A549 (cell line): ENCODE measurements at regions not wholly inside any gene's neighbourhood (a gene's known extent, or its start where the extent isn't known, plus 50 kb on each side); places are given as distances from the start of the nearest gene placed in this dataset.

Experiments
- ATAC-seq, 2 experiments: fragments of 200-7000 bp in 1 of 2; fragments of >200 bp in 1 of 2; cut with Nextera tagmentation in 1 of 2; cut with Tn5 transposase in 1 of 2; 3 replicates each; pipeline versions ENCODE4 v1.8.0 to v1.9.1; 2018 to 2020; ENCODE audit warnings: mild to moderate bottlenecking in 1 of 2, moderate library complexity in 1 of 2
- CTCF ChIA-PET: fragments of 300-600 bp; sonication (Branson Sonifier 250); formaldehyde crosslinking; extraction: SDS; loops from one replicate; lab custom pipeline; 2021; ENCODE audit warnings: antibody characterized with exemption, inconsistent platforms; lab: Yijun Ruan, JAX
- POLR2A ChIA-PET: fragments of 350-600 bp; formaldehyde crosslinking; extraction: SDS; loops from one replicate; lab custom pipeline; 2021; ENCODE audit warnings: antibody characterized with exemption, inconsistent platforms; lab: Yijun Ruan, JAX
- DNase-seq, 2 experiments: peaks; one replicate each; pipeline versions ENCODE4 v3.0.0 to v3.0.0-alpha.2; 2011 to 2016; ENCODE audit warnings: low read depth in 1 of 2, low spot score in 1 of 2
- FAIRE-seq: peaks from 2 replicates; lab custom pipeline; 2011; peaks lifted over from hg19 to GRCh38; lab: Jason Lieb, UNC
- H3K27ac ChIP-seq, 2 experiments: fragments of >200 bp; sonication (Bioruptor Twin); formaldehyde crosslinking; 3 replicates each; pipeline ENCODE4 v1.5.1; 2016 to 2017
- H3K4me1 ChIP-seq: fragments of >200 bp; sonication (Bioruptor Twin); formaldehyde crosslinking; 3 replicates; pipeline ENCODE4 v1.6.1; 2016
- H3K4me2 ChIP-seq: fragments of >200 bp; sonication (Bioruptor Twin); formaldehyde crosslinking; 3 replicates; pipeline ENCODE4 v1.6.1; 2016
- H3K4me3 ChIP-seq: fragments of >200 bp; sonication (Bioruptor Twin); formaldehyde crosslinking; 3 replicates; pipeline ENCODE4 v1.5.1; 2016
- H3K9me3 ChIP-seq: fragments of >200 bp; sonication (Bioruptor Twin); formaldehyde crosslinking; 3 replicates; pipeline ENCODE4 v1.6.1; 2016
- BHLHE40 ChIP-seq: IDR thresholded peaks from 2 replicates; pipeline ENCODE4 v1.6.1; 2012; ENCODE audit warnings: low read depth, low read length, inconsistent platforms
- CBX2 ChIP-seq: fragments of 200-600 bp; sonication (generic); IDR thresholded peaks from 2 replicates; pipeline ENCODE4 v1.6.1; 2016; ENCODE audit warnings: low read depth, mild to moderate bottlenecking, borderline replicate concordance
- CHD2 ChIP-seq: fragments of 150-350 bp; IDR thresholded peaks from 2 replicates; pipeline ENCODE4 v1.6.1; 2014; ENCODE audit warnings: low read length; ENCODE audit not compliant: partially characterized antibody
- EHF ChIP-seq: fragments of 250-450 bp; sonication (Bioruptor Pico); IDR thresholded peaks from 2 replicates; pipeline ENCODE4 v1.5.0; 2020; ENCODE audit warnings: mild to moderate bottlenecking
- EP300 ChIP-seq, 2 experiments: fragments of >200 bp; sonication (Bioruptor Twin); formaldehyde crosslinking; IDR thresholded peaks; 2 replicates in 1 of 2; 3 replicates in 1 of 2; pipeline ENCODE4 v1.6.1; 2016 to 2017
- FOSB ChIP-seq: fragments of 250-450 bp; sonication (Bioruptor Pico); IDR thresholded peaks from 2 replicates; pipeline ENCODE4 v1.5.0; 2020; ENCODE audit warnings: mild to moderate bottlenecking, moderate library complexity
- FOSL2 ChIP-seq, 2 experiments: fragments of 450-650 bp in 1 of 2; fragments of >200 bp in 1 of 2; sonication (Bioruptor Twin) in 1 of 2; formaldehyde crosslinking; IDR thresholded peaks; 2 replicates each; pipeline versions ENCODE4 v1.5.0 to v1.6.1; 2016 to 2020; ENCODE audit warnings: mild to moderate bottlenecking in 1 of 2, moderate library complexity in 1 of 2
- GATA3 ChIP-seq: IDR thresholded peaks from 2 replicates; pipeline ENCODE4 v1.6.1; 2012; ENCODE audit warnings: borderline replicate concordance
- HOXA7 ChIP-seq: fragments of 250-450 bp; sonication (Bioruptor Pico); IDR thresholded peaks from 2 replicates; pipeline ENCODE4 v1.5.0; 2020; ENCODE audit warnings: mild to moderate bottlenecking, moderate library complexity
- HOXB13 ChIP-seq: fragments of 250-450 bp; sonication (Bioruptor Pico); IDR thresholded peaks from 2 replicates; pipeline ENCODE4 v1.5.0; 2020; ENCODE audit warnings: low read depth, mild to moderate bottlenecking, moderate library complexity
- HOXB5 ChIP-seq: fragments of 250-450 bp; sonication (Bioruptor Pico); IDR thresholded peaks from 2 replicates; pipeline ENCODE4 v1.5.0; 2020; ENCODE audit warnings: mild to moderate bottlenecking, moderate library complexity
- JUNB ChIP-seq: fragments of >200 bp; sonication (Bioruptor Twin); formaldehyde crosslinking; IDR thresholded peaks from 2 replicates; pipeline ENCODE4 v1.6.1; 2016
- MAZ ChIP-seq: fragments of 150-350 bp; IDR thresholded peaks from 2 replicates; pipeline ENCODE4 v1.6.1; 2014; ENCODE audit warnings: antibody characterized with exemption, low read depth, low read length, borderline replicate concordance
- MYC ChIP-seq: IDR thresholded peaks from 2 replicates; pipeline ENCODE4 v1.6.1; 2012; ENCODE audit warnings: mild to moderate bottlenecking, inconsistent platforms, low read length, improper control_type of control experiment, borderline replicate concordance
- PHF8 ChIP-seq: fragments of 200-600 bp; sonication (generic); IDR thresholded peaks from 2 replicates; pipeline ENCODE4 v1.6.1; 2016; ENCODE audit warnings: low read depth, mild to moderate bottlenecking, antibody characterized with exemption, moderate library complexity, borderline replicate concordance
- POLR2A ChIP-seq: IDR thresholded peaks from 2 replicates; pipeline ENCODE4 v1.6.1; 2012; ENCODE audit warnings: mild to moderate bottlenecking, low read length
- RNF2 ChIP-seq: fragments of 200-600 bp; sonication (generic); IDR thresholded peaks from 2 replicates; pipeline ENCODE4 v1.6.1; 2016; ENCODE audit warnings: low read depth, mild to moderate bottlenecking, antibody characterized with exemption, moderate library complexity, borderline replicate concordance
- SREBF2 ChIP-seq: fragments of 450-650 bp; IDR thresholded peaks from 2 replicates; pipeline ENCODE4 v1.6.1; 2014; ENCODE audit warnings: mild to moderate bottlenecking, moderate library complexity
- TFCP2L1 ChIP-seq: fragments of 250-450 bp; sonication (Bioruptor Pico); IDR thresholded peaks from 2 replicates; pipeline ENCODE4 v1.5.0; 2021; ENCODE audit warnings: mild to moderate bottlenecking
- TP53 ChIP-seq: fragments of 250-450 bp; sonication (Bioruptor Pico); IDR thresholded peaks from 2 replicates; pipeline ENCODE4 v1.5.0; 2021; ENCODE audit warnings: mild to moderate bottlenecking, moderate library complexity
- ZNF302 ChIP-seq: fragments of 250-450 bp; sonication (Bioruptor Pico); IDR thresholded peaks from 2 replicates; pipeline ENCODE4 v1.9.0; 2021; ENCODE audit warnings: inconsistent platforms, mild to moderate bottlenecking, moderate library complexity
- WGBS: methylation state at CpG from one replicate; pipeline ENCODE4 v1.1.6; 2017; ENCODE audit errors: missing lambda C conversion rate; 5-methylcytosine and 5-hydroxymethylcytosine counted together
- TF ChIP-seq, protein P1 (sequence below): IDR thresholded peaks from 2 replicates; pipeline ENCODE4 v1.6.1; 2012; ENCODE audit warnings: low read depth, borderline replicate concordance
- TF ChIP-seq, protein P2 (sequence below): fragments of >200 bp; sonication (Bioruptor Twin); formaldehyde crosslinking; IDR thresholded peaks from 3 replicates; pipeline ENCODE4 v1.6.1; 2016
- TF ChIP-seq, protein P3 (sequence below): fragments of 250-450 bp; sonication (Bioruptor Pico); IDR thresholded peaks from 2 replicates; pipeline ENCODE4 v1.5.0; 2021; ENCODE audit warnings: mild to moderate bottlenecking, moderate library complexity, borderline replicate concordance
- TF ChIP-seq, protein P4 (sequence below): fragments of >200 bp; sonication (Bioruptor Twin); formaldehyde crosslinking; IDR thresholded peaks from 2 replicates; pipeline ENCODE4 v1.6.1; 2016
- TF ChIP-seq, protein P5 (sequence below): fragments of >200 bp; sonication (Bioruptor Twin); formaldehyde crosslinking; IDR thresholded peaks from 3 replicates; pipeline ENCODE4 v1.5.1; 2016

DNA sequence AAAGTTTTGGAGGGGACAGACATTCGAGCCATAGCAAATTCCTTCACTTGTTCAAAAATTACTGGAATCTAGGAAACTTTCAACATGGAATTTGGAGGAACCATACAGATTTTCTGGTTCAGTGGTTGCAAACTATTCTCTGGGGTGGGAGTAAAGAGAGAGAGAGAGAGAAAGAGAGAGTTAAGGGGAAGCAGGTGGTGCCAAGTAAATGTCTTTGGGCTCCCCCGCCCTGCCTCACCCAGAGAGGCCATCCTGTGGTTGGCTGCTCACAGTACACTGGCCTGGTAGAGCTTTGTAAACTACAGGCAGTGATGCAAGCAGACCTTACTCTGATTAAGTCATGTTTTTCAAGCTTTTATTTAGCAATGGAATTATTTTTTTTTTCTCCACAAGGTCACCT, 82.6 kb downstream of the ADAMTS15 start:
- H3K4me3 ChIP-seq: no peak overlapping the region
- POLR2A ChIA-PET: no interaction called here
- H3K4me1 ChIP-seq: no peaks in the 10 kb centered on the region
- WGBS: 75% methylated on average over 2 of the region's 2 CpGs
- no peak for FAIRE-seq
- CTCF ChIA-PET: interaction anchor here (1.0 to 1.3 kb wide), 2 partner anchors 9 to 13 kb away, joined by 3 to 5 read pairs; no protein-coding TSS in a partner anchor
- ATAC-seq: no peak
- TF ChIP-seq, protein P1, sequence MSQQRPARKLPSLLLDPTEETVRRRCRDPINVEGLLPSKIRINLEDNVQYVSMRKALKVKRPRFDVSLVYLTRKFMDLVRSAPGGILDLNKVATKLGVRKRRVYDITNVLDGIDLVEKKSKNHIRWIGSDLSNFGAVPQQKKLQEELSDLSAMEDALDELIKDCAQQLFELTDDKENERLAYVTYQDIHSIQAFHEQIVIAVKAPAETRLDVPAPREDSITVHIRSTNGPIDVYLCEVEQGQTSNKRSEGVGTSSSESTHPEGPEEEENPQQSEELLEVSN: no peak
- no peaks in the 10 kb centered on the region for H3K9me3 ChIP-seq
- no peak overlapping the region for H3K4me2 ChIP-seq
- no peak for DNase-seq
- H3K27ac ChIP-seq: no peak overlapping the region

DNA sequence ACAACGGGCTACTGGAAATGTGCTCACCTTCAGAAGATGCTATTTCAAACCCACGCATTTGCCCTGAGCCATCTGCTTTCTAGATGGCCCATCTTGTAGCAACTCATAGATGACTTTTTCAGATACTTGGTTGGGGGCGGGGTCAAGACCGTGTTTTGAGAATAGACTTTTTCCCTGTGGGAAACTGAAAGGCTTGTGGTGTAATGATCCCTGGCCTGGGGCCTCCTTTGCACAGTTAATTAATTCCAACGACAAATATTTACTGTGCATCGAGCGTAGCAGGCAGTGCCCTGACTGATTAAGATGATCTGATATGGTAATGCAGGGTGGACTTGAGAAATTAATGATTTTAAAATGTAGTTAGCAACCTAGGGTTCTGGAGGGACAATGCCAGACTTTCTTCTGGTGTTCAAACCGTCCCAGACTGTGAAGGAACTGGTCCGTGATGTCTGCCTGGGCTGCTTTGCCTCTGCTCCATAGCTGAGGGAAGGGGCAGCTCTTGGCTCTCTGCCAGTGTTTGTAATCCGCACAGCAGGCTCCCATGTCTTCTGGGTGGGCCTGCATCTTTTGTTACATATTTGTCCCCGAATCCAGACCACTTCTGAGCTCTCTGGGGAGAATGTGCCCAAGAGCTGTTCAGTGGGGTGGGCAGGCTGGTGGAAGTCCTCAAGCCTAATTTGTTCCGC, 84.8 kb downstream of the ADAMTS15 start:
- POLR2A ChIA-PET: no interaction called here
- no peak overlapping the region for H3K27ac ChIP-seq
- CTCF ChIA-PET: interaction anchor here (1.6 kb wide), 1 partner anchor 12 kb away, joined by 6 read pairs; no protein-coding TSS in a partner anchor
- DNase-seq (no peak), ATAC-seq (no peak)
- no peak overlapping the region for H3K4me2 ChIP-seq
- H3K4me3 ChIP-seq: no peak overlapping the region
- H3K4me1 ChIP-seq: no peaks in the 10 kb centered on the region
- TF ChIP-seq, protein P2, sequence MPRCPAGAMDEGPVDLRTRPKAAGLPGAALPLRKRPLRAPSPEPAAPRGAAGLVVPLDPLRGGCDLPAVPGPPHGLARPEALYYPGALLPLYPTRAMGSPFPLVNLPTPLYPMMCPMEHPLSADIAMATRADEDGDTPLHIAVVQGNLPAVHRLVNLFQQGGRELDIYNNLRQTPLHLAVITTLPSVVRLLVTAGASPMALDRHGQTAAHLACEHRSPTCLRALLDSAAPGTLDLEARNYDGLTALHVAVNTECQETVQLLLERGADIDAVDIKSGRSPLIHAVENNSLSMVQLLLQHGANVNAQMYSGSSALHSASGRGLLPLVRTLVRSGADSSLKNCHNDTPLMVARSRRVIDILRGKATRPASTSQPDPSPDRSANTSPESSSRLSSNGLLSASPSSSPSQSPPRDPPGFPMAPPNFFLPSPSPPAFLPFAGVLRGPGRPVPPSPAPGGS: no peak
- TF ChIP-seq MYC (no peak), SREBF2 (no peak), BHLHE40 (no peak), RNF2 (no peak), MAZ (no peak), PHF8 (no peak), ZNF302 (no peak), FOSL2 (IDR thresholded peaks at IDR 0.05) (no peak), FOSL2 (CRISPR knock-in tag; IDR thresholded peaks at IDR 0.05) (no peak)
- TF ChIP-seq, all 56 proteins: peak for 0
- H3K9me3 ChIP-seq: no peaks in the 10 kb centered on the region
- FAIRE-seq: no peak
- WGBS: 78% methylated on average over 12 of the region's 12 CpGs

DNA sequence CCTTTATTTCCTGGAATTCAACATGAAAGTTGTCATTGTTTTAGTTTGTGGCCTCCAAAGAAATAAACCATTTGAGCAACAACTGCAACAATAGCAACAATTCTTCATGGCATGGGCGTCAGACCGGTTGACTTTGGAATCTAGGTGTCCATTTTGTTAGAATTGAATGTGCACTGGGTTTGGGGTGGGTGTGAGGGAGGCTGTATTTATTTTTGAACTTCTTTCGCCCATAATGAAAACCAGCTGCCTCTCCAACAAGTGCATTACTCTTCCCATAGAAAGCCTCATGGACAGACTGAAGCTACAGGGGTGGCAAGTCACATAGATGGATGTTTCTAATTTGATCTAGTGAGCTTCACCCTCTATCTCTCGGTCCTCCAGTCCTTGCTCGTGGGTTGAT, 85.4 kb downstream of the ADAMTS15 start:
- ATAC-seq (no peak), FAIRE-seq (no peak), DNase-seq (no peak)
- Histone ChIP-seq H3K4me2 (no peak overlapping the region), H3K4me3 (no peak overlapping the region), H3K4me1 (no peaks in the 10 kb centered on the region), H3K27ac (no peak overlapping the region), H3K9me3 (no peaks in the 10 kb centered on the region)
- no peak for TF ChIP-seq FOSB (CRISPR knock-in tag)
- WGBS: 82% methylated on average over 5 of the region's 5 CpGs
- CTCF ChIA-PET: interaction anchor here (1.6 kb wide), 1 partner anchor 11 kb away, joined by 6 read pairs; no protein-coding TSS in a partner anchor
- POLR2A ChIA-PET: no interaction called here

DNA sequence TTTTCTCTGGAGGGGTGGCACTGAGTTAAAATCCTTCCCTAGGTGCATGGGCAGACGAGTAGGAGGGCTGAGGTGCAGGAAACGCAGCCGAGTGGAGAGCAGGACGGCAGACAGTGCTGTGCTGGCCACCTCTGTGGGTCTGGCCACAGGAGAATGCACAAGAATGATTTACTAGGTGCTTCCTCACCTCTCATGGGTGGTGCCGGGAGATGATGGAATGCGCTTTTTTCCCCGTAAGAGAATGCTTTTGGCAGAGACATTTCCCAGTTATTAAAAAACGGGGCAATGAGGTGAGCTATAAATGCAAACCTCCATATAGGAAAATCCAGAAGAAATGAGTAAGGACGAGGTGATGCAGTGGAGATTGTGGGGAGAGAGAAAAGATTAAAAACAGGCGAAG, 86.1 kb downstream of the ADAMTS15 start:
- CTCF ChIA-PET: interaction anchor here (1.4 to 1.6 kb wide), 2 partner anchors 10 to 100 kb away, joined by 4 to 6 read pairs; no protein-coding TSS in a partner anchor
- TF ChIP-seq, protein P3, sequence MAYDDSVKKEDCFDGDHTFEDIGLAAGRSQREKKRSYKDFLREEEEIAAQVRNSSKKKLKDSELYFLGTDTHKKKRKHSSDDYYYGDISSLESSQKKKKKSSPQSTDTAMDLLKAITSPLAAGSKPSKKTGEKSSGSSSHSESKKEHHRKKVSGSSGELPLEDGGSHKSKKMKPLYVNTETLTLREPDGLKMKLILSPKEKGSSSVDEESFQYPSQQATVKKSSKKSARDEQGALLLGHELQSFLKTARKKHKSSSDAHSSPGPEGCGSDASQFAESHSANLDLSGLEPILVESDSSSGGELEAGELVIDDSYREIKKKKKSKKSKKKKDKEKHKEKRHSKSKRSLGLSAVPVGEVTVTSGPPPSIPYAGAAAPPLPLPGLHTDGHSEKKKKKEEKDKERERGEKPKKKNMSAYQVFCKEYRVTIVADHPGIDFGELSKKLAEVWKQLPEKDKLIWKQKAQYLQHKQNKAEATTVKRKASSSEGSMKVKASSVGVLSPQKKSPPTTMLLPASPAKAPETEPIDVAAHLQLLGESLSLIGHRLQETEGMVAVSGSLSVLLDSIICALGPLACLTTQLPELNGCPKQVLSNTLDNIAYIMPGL (CRISPR knock-in tag): no peak
- TF ChIP-seq JUNB (no peak), HOXA7 (CRISPR knock-in tag) (no peak), CHD2 (no peak), TP53 (CRISPR knock-in tag) (no peak), EP300 (IDR thresholded peaks at IDR 0.05) (no peak), TFCP2L1 (CRISPR knock-in tag) (no peak), POLR2A (no peak), EHF (CRISPR knock-in tag) (no peak), CBX2 (no peak), HOXB13 (CRISPR knock-in tag) (no peak), HOXB5 (CRISPR knock-in tag) (no peak), MYC (no peak), GATA3 (no peak)
- TF ChIP-seq, protein P4, sequence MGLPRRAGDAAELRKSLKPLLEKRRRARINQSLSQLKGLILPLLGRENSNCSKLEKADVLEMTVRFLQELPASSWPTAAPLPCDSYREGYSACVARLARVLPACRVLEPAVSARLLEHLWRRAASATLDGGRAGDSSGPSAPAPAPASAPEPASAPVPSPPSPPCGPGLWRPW: no peak
- TF ChIP-seq, protein P5, sequence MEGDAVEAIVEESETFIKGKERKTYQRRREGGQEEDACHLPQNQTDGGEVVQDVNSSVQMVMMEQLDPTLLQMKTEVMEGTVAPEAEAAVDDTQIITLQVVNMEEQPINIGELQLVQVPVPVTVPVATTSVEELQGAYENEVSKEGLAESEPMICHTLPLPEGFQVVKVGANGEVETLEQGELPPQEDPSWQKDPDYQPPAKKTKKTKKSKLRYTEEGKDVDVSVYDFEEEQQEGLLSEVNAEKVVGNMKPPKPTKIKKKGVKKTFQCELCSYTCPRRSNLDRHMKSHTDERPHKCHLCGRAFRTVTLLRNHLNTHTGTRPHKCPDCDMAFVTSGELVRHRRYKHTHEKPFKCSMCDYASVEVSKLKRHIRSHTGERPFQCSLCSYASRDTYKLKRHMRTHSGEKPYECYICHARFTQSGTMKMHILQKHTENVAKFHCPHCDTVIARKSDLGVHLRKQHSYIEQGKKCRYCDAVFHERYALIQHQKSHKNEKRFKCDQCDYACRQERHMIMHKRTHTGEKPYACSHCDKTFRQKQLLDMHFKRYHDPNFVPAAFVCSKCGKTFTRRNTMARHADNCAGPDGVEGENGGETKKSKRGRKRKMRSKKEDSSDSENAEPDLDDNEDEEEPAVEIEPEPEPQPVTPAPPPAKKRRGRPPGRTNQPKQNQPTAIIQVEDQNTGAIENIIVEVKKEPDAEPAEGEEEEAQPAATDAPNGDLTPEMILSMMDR: no peak

More for the DNA sequence above, 86.1 kb downstream of the ADAMTS15 start:
- H3K27ac ChIP-seq: no peak overlapping the region
- DNase-seq (no peak), FAIRE-seq (no peak), ATAC-seq (no peak)
- H3K4me2 ChIP-seq: no peak overlapping the region
- no peaks in the 10 kb centered on the region for H3K4me1 ChIP-seq
- POLR2A ChIA-PET: no interaction called here
- WGBS: 75% methylated on average over 10 of the region's 10 CpGs
- H3K4me3 ChIP-seq: no peak overlapping the region
- no peaks in the 10 kb centered on the region for H3K9me3 ChIP-seq
